Memory B cell (primary cell): ENCODE measurements at regions not wholly inside any gene's neighbourhood (a gene's known extent, or its start where the extent isn't known, plus 50 kb on each side); places are given as distances from the start of the nearest gene placed in this dataset.
A peak's percentile ranks its signal among the peaks of the same experiment; 100 is the strongest.

Experiments
- ATAC-seq: fragments of 150-1000 bp; cut with Tn5 transposase; 2 replicates; pipeline ENCODE4 v1.10.0; 2021; ENCODE audit warnings: low read depth, mild to moderate bottlenecking, moderate library complexity
- DNase-seq, 2 donors: peaks; one replicate each; pipeline ENCODE4 v3.0.0; 2022; ENCODE audit warnings: low spot score in 2 of 2
- H3K27ac Mint-ChIP-seq: one replicate; pipeline ENCODE4 v1.8.0; 2022; ENCODE audit warnings: mild to moderate bottlenecking, moderate library complexity, mixed read lengths
- H3K27me3 Mint-ChIP-seq: one replicate; pipeline ENCODE4 v1.8.0; 2022; ENCODE audit warnings: mixed read lengths
- H3K36me3 Mint-ChIP-seq: one replicate; pipeline ENCODE4 v1.8.0; 2022; ENCODE audit warnings: mild to moderate bottlenecking, mixed read lengths
- H3K4me1 Mint-ChIP-seq: one replicate; pipeline ENCODE4 v1.8.0; 2022; ENCODE audit warnings: mixed read lengths
- H3K4me3 Mint-ChIP-seq: one replicate; pipeline ENCODE4 v1.8.0; 2022; ENCODE audit warnings: mild to moderate bottlenecking, moderate library complexity, mixed read lengths
- H3K9me3 Mint-ChIP-seq: one replicate; pipeline ENCODE4 v1.8.0; 2022; ENCODE audit warnings: mixed read lengths

GRCh38 chr1:37113285-37113997, 79.1 kb upstream of the GRIK3 start:
- DNase-seq (no peak), ATAC-seq (no peak)
- Mint-ChIP-seq H3K9me3 (no peaks in the 10 kb centered on the region), H3K36me3 (no peaks in the 10 kb centered on the region), H3K27me3 (peaks cover 1% of the 10 kb centered on the region), H3K27ac (no peak overlapping the region), H3K4me1 (no peaks in the 10 kb centered on the region), H3K4me3 (no peak overlapping the region)

GRCh38 chr1:37118790-37119189, 84.5 kb upstream of the GRIK3 start:
- no peaks in the 10 kb centered on the region for H3K36me3 Mint-ChIP-seq
- no peak overlapping the region for H3K27ac Mint-ChIP-seq
- H3K27me3 Mint-ChIP-seq, result peaks cover 3% of the 10 kb centered on the region
- no peaks in the 10 kb centered on the region for H3K4me1 Mint-ChIP-seq
- no peak for DNase-seq
- no peak for ATAC-seq
- no peak overlapping the region for H3K4me3 Mint-ChIP-seq
- peaks cover 4% of the 10 kb centered on the region for H3K9me3 Mint-ChIP-seq

- H3K4me3 Mint-ChIP-seq, result no peak overlapping the region
- DNase-seq, result no peak
- no peak for ATAC-seq
- peaks cover 4% of the 10 kb centered on the region for H3K9me3 Mint-ChIP-seq
- no peaks in the 10 kb centered on the region for H3K36me3 Mint-ChIP-seq
- H3K4me1 Mint-ChIP-seq, result no peaks in the 10 kb centered on the region
- peaks cover 3% of the 10 kb centered on the region for H3K27me3 Mint-ChIP-seq
- no peak overlapping the region for H3K27ac Mint-ChIP-seq
Measured at GRCh38 chr1:37120279-37120678, 86.0 kb upstream of the GRIK3 start.

GRCh38 chr1:37123276-37124115, 89.2 kb upstream of the GRIK3 start:
- DNase-seq, result no peak
- peaks cover 4% of the 10 kb centered on the region for H3K9me3 Mint-ChIP-seq
- no peak for ATAC-seq
- H3K4me3 Mint-ChIP-seq, result no peak overlapping the region
- no peaks in the 10 kb centered on the region for H3K36me3 Mint-ChIP-seq
- peaks cover 9% of the 10 kb centered on the region for H3K27me3 Mint-ChIP-seq
- no peaks in the 10 kb centered on the region for H3K4me1 Mint-ChIP-seq
- H3K27ac Mint-ChIP-seq, result no peak overlapping the region

GRCh38 chr1:37124501-37124900, 90.2 kb upstream of the GRIK3 start:
- H3K4me3 Mint-ChIP-seq, result no peak overlapping the region
- H3K36me3 Mint-ChIP-seq, result no peaks in the 10 kb centered on the region
- H3K4me1 Mint-ChIP-seq, result no peaks in the 10 kb centered on the region
- ATAC-seq, result no peak
- no peak overlapping the region for H3K27ac Mint-ChIP-seq
- H3K9me3 Mint-ChIP-seq, result peaks cover 4% of the 10 kb centered on the region
- no peak for DNase-seq
- H3K27me3 Mint-ChIP-seq, result peaks cover 11% of the 10 kb centered on the region

GRCh38 chr1:37125295-37125694, 91.0 kb upstream of the GRIK3 start:
- ATAC-seq, result no peak
- peaks cover 14% of the 10 kb centered on the region for H3K27me3 Mint-ChIP-seq
- peaks cover 3% of the 10 kb centered on the region for H3K4me1 Mint-ChIP-seq
- no peak overlapping the region for H3K4me3 Mint-ChIP-seq
- DNase-seq, result no peak
- peaks cover 4% of the 10 kb centered on the region for H3K9me3 Mint-ChIP-seq
- no peaks in the 10 kb centered on the region for H3K36me3 Mint-ChIP-seq
- no peak overlapping the region for H3K27ac Mint-ChIP-seq

GRCh38 chr1:37127254-37127748, 93.0 kb upstream of the GRIK3 start:
- Mint-ChIP-seq H3K27ac (no peak overlapping the region), H3K36me3 (no peaks in the 10 kb centered on the region), H3K9me3 (peaks cover under 1% of the 10 kb centered on the region), H3K27me3 (peaks cover 15% of the 10 kb centered on the region), H3K4me1 (peaks cover 4% of the 10 kb centered on the region), H3K4me3 (no peak overlapping the region)
- no peak for DNase-seq
- ATAC-seq, result no peak

GRCh38 chr1:37128091-37128490, 93.8 kb upstream of the GRIK3 start:
- DNase-seq, result no peak
- H3K4me3 Mint-ChIP-seq, result no peak overlapping the region
- ATAC-seq, result no peak
- no peak overlapping the region for H3K27ac Mint-ChIP-seq
- no peaks in the 10 kb centered on the region for H3K36me3 Mint-ChIP-seq
- H3K4me1 Mint-ChIP-seq, result peaks cover 7% of the 10 kb centered on the region
- no peaks in the 10 kb centered on the region for H3K9me3 Mint-ChIP-seq
- peaks cover 15% of the 10 kb centered on the region for H3K27me3 Mint-ChIP-seq

GRCh38 chr1:37130221-37130948, 96.1 kb upstream of the GRIK3 start:
- no peak overlapping the region for H3K27ac Mint-ChIP-seq
- no peaks in the 10 kb centered on the region for H3K36me3 Mint-ChIP-seq
- no peak overlapping the region for H3K4me3 Mint-ChIP-seq
- H3K9me3 Mint-ChIP-seq, result no peaks in the 10 kb centered on the region
- H3K27me3 Mint-ChIP-seq, result peaks cover 18% of the 10 kb centered on the region
- ATAC-seq (no peak), DNase-seq (no peak)
- H3K4me1 Mint-ChIP-seq, result peaks cover 10% of the 10 kb centered on the region

- DNase-seq (no peak), ATAC-seq (no peak)
- Mint-ChIP-seq H3K27ac (peak overlapping the region; percentile 84), H3K9me3 (no peaks in the 10 kb centered on the region), H3K36me3 (no peaks in the 10 kb centered on the region), H3K4me3 (no peak overlapping the region), H3K4me1 (peaks cover 10% of the 10 kb centered on the region), H3K27me3 (peaks cover 19% of the 10 kb centered on the region)
Measured at GRCh38 chr1:37131281-37131680, 97.0 kb upstream of the GRIK3 start.

- H3K36me3 Mint-ChIP-seq, result no peaks in the 10 kb centered on the region
Measured at GRCh38 chr1:37133276-37134145, 99.2 kb upstream of the GRIK3 start.

GRCh38 chr1:37134599-37134998, 100.3 kb upstream of the GRIK3 start:
- no peak overlapping the region for H3K27ac Mint-ChIP-seq
- peaks cover 19% of the 10 kb centered on the region for H3K27me3 Mint-ChIP-seq
- H3K36me3 Mint-ChIP-seq, result no peaks in the 10 kb centered on the region
- DNase-seq, result no peak
- no peaks in the 10 kb centered on the region for H3K9me3 Mint-ChIP-seq
- ATAC-seq, result no peak
- H3K4me3 Mint-ChIP-seq, result no peak overlapping the region
- H3K4me1 Mint-ChIP-seq, result peaks cover 10% of the 10 kb centered on the region

More at GRCh38 chr1:37133276-37134145, 99.2 kb upstream of the GRIK3 start:
- H3K9me3 Mint-ChIP-seq, result no peaks in the 10 kb centered on the region
- H3K27me3 Mint-ChIP-seq, result peaks cover 18% of the 10 kb centered on the region
- ATAC-seq, result no peak
- DNase-seq, result no peak
- H3K4me3 Mint-ChIP-seq, result no peak overlapping the region
- H3K4me1 Mint-ChIP-seq, result peaks cover 10% of the 10 kb centered on the region
- H3K27ac Mint-ChIP-seq, result no peak overlapping the region

- no peak overlapping the region for H3K4me3 Mint-ChIP-seq
- H3K4me1 Mint-ChIP-seq, result peaks cover 8% of the 10 kb centered on the region
- DNase-seq (no peak), ATAC-seq (no peak)
- no peaks in the 10 kb centered on the region for H3K9me3 Mint-ChIP-seq
- H3K27me3 Mint-ChIP-seq, result peaks cover 18% of the 10 kb centered on the region
- no peaks in the 10 kb centered on the region for H3K36me3 Mint-ChIP-seq
- H3K27ac Mint-ChIP-seq, result no peak overlapping the region
Measured at GRCh38 chr1:37135032-37135431, 100.7 kb upstream of the GRIK3 start.
